Medulla oblongata (tissue), 1 donor: ENCODE measurements at regions not wholly inside any gene's neighbourhood (a gene's known extent, or its start where the extent isn't known, plus 50 kb on each side); places are given as distances from the start of the nearest gene placed in this dataset.
"Not testable (repeated sequence)": the region's sequence is repeated elsewhere in the genome, so short reads cannot be mapped to it uniquely, and the experiment has no call there.

Source experiments
- DNase-seq: peaks from one replicate; pipeline ENCODE4 v3.0.0-alpha.2; 2015; ENCODE audit errors: extremely low spot score

DNA sequence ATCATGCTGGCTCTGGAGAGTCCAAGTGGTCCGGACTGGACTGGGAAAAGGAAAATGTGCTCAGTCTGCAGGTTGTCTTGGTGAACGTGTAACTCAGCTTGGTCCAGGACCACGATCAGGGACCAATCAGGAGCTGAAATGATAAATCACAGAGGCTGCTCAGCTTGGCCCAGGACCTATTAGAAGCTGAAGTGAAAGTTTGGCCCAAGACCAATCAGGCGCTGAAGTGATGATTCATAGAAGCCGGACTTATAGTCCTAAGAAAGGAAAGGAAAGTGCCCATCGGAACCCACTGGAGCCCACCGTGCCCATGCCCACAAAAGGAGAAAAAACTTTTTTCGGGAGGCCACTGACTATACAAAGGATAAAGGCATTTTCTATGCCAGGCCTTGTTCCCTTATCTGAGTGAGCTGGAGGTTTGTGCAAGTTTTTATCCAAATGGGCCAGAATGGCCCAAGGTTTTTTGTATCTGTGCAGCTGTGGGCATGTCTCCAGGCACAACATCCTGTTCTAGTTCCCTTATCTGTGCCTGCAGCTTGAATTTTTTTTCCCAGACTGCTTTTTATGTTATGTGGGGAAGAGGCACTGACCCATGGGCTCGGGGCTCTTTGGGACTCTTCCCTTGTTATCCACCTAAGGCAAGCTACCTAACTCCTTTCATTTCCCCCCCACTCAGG lies 194.4 kb downstream of the FAM133A start:
- no peak for DNase-seq

DNA sequence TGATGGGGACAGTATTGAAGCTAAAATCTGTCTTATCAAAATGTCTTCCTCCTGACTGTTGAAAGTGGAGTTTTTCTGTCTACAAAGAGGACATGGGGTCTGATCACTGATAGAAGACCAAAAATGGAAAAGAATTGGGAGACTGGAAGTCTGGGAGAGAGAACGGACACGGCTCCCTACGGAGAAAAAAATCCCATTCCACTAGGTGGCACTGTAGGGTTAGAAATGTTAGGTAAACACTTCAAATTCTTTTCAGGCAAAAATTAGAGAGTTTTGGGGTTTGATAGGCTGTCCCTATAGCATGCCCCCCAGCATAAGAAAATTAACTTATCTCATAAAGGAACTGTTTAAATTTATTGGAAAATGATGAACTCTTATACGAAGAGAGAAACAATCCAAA lies 200.5 kb downstream of the FAM133A start:
- peak; percentile 25 for DNase-seq

DNA sequence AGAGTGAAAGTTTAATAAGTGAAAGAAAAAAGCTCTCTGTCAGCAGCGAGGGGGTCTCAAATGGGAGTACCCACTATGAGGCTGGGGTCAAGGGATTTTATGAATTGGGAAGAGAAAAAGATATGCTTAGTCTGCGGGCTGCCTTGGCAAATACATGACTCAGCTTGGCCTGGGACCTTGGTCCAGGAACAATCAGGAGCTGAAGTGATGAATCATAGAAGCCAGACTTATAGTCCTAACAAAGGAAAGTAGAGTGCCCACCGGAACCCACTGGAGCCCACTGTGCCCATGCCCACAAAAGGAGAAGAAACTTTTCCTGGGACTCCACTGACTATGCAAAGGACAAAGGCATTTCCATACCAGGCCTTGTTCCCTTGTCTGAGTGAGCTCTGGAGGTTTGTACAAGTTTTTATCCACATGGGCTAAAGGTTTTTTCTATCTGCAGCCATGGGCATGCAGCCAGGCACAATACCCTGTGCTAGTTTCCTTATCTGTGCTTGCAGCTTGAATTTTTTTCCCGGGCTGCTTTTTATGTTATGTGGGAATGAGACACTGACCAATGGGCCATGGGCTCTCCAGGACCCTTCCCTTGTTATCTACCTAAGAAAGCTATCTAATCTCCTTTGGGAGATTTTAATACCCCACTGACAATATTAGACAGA lies 201.7 kb downstream of the FAM133A start:
- DNase-seq = no peak

DNA sequence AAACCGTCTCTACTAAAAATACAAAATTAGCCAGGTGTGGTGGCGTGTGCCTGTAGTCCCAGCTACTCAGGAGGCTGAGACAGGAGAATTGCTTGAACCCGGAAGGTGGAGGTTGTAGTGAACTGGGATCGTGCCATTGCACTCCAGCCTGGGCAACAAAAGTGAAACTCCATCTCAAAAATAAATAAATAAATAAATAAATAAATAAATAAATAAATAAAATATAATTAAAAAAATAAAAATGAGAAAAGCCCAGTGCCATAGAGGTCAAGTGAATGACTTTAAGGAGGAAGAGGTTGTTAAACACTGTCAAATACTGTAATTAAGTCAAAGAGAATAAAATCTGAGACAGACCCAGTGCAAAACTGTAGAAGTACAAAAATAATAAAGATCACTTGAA lies 247.0 kb downstream of the FAM133A start:
- not testable (repeated sequence) for DNase-seq

DNA sequence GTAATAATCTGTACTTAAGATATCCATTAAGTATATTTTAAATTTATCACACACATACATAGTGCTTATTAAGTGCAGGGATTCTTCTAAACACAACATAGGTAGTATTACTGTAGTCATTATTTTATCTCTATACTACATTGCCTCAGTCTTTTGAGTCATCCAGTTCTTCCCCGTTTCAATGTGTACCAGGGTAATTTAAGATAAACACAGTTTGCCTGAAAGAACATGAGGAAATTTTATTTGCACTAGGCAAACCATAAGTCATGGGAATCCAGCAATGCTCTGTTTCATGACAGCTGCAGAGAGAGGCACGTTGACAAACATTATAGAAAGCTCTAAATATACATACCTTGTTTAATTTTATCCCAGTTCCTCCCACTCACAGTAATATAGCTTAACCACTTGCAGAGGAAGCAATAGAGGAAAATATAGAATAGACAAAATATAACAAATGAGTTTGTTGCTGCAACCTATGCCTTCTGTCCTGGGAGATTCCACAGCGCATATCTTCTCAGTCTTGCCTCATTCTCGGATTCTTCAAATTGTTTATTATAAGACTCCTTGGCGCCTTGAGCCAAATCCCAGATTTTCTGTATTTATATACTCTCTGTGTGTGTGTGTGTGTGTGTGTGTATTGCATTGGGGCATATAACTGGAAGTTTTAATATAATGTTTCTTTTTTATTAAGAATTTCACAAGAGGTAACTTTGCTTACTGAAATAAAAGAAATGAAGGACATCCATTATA lies 258.6 kb downstream of the FAM133A start:
- no peak for DNase-seq

DNA sequence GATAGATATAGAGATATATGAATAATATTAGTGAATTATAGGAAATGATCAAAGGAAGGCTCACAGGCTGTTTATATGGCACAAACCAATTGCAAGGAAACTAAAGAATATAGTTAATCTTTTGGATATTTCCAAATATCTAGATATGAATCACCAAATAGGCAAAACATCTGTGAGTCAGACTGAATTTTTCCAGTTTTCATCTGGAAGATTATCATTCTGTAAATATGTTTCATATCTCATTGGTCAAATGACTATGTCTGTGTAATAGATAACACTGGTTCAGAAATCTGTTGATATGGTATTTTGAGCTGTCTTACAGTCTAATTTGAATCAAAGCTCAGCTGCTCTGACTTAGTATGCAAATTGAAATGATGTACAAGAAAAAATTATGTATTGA lies 303.6 kb downstream of the FAM133A start:
- DNase-seq = no peak

DNA sequence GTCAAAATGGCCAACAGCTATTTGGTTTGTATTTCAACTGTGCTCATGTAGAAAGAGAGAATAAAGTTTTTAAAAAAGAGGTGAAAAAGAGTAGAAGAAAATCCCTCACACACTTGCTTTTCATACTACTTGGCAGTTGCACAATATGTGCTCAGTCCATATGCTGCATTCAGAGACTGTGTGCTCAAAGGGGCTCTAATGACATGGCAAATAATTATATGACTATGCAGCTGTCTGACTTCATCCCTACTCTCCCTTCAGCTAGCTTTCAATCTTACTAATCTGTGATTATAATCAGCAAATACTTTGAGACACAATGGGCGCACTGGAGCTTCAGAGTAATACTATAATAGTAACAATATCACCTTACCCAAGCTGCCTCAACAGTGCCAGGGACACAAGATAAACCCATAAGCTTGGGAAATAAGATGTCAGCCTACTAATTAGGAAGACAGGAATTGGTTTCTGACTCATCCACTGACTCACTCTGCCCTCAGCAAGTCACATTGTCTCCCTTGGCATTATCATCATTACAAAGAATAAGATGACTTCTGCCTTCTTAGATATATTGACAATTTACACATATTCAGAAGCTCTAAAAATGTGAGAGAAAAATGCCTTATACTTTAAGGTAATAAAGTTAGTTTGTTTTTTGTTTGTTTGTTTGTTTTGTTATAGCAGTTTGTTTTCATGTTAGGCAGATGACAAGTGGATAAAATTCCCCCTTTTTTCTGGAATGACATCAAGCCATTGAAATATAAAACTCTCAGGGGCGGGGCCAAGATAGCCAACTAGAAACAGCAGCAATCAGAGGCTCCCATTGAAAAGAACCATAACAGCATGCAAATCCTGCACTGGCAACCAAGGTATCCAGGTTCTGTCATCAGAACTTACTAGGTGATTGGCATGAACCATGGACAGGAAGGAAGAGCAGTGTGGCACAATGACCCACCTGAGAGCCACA lies 311.6 kb downstream of the FAM133A start:
- DNase-seq = no peak
